H1 (cell line): ENCODE measurements at regions not wholly inside any gene's neighbourhood (a gene's known extent, or its start where the extent isn't known, plus 50 kb on each side); places are given as distances from the start of the nearest gene placed in this dataset.

Source experiments
- ATF2 ChIP-seq: IDR thresholded peaks from 2 replicates; pipeline ENCODE4 v1.6.1; 2012; ENCODE audit warnings: low read length, inconsistent platforms
- CEBPB ChIP-seq: IDR thresholded peaks from 2 replicates; pipeline ENCODE4 v1.6.1; 2012; ENCODE audit warnings: low read depth, low read length
- CHD2 ChIP-seq: IDR thresholded peaks from 2 replicates; pipeline ENCODE4 v1.6.1; 2012; ENCODE audit warnings: low read length, improper control_type of control experiment
- CTCF ChIP-seq, 3 experiments: IDR thresholded peaks; 1 replicate in 2 of 3; 2 replicates in 1 of 3; pipeline versions ENCODE4 v1.5.1 to v1.6.1; 2011; ENCODE audit warnings: low read length in 3 of 3, mild to moderate bottlenecking in 3 of 3, inconsistent platforms in 2 of 3, low read depth in 1 of 3, moderate library complexity in 1 of 3; ENCODE audit not compliant: insufficient read depth in 1 of 3; ENCODE audit errors: control extremely low read depth in 1 of 3
- FOSL1 ChIP-seq: IDR thresholded peaks from 2 replicates; pipeline ENCODE4 v1.6.1; 2011; ENCODE audit warnings: mild to moderate bottlenecking, low read depth, low read length, moderate library complexity; ENCODE audit not compliant: insufficient read depth
- GTF2F1 ChIP-seq: IDR thresholded peaks from 2 replicates; pipeline ENCODE4 v1.6.1; 2012; ENCODE audit warnings: low read depth, low read length, improper control_type of control experiment, borderline replicate concordance
- POLR2A ChIP-seq, 2 experiments: IDR thresholded peaks; 1 replicate in 1 of 2; 2 replicates in 1 of 2; pipeline ENCODE4 v1.6.1; 2011; ENCODE audit warnings: low read depth in 2 of 2, low read length in 2 of 2, mild to moderate bottlenecking in 2 of 2; ENCODE audit errors: control extremely low read depth in 1 of 2
- RXRA ChIP-seq: IDR thresholded peaks from 2 replicates; pipeline ENCODE4 v1.6.1; 2011; ENCODE audit warnings: low read depth, mild to moderate bottlenecking, low read length, moderate library complexity; ENCODE audit not compliant: insufficient read depth
- SIN3A ChIP-seq, 2 experiments: IDR thresholded peaks in 1 of 2; conservative IDR thresholded peaks in 1 of 2; 2 replicates each; pipeline ENCODE4 v1.6.1; 2011 to 2012; ENCODE audit warnings: low read length in 2 of 2, improper control_type of control experiment in 1 of 2, low read depth in 1 of 2, mild to moderate bottlenecking in 1 of 2
- SP2 ChIP-seq: IDR thresholded peaks from 2 replicates; pipeline ENCODE4 v1.6.1; 2012; ENCODE audit warnings: mild to moderate bottlenecking, low read length, inconsistent platforms
- YY1 ChIP-seq: IDR thresholded peaks from 2 replicates; pipeline ENCODE4 v1.6.1; 2011; ENCODE audit warnings: low read depth, mild to moderate bottlenecking, low read length
- ZNF274 ChIP-seq: IDR thresholded peaks from 2 replicates; pipeline ENCODE4 v1.7.0; 2012; ENCODE audit warnings: low read length, borderline replicate concordance; ENCODE audit errors: extremely low read depth

- TF ChIP-seq CTCF (IDR thresholded peaks at IDR 0.05; ENCODE audit: control extremely low read depth in 1 of 3, insufficient read depth in 1 of 3, low read depth in 1 of 3, low read length in 3 of 3) (no peak), GTF2F1 (no peak), SP2 (no peak), POLR2A (IDR thresholded peaks at IDR 0.05; ENCODE audit: control extremely low read depth in 1 of 2, low read depth in 2 of 2, low read length in 2 of 2) (no peak), CEBPB (no peak), CHD2 (no peak), ZNF274 (no peak), ATF2 (no peak), RXRA (no peak), YY1 (no peak), FOSL1 (no peak), SIN3A (conservative IDR thresholded peaks at IDR 0.05 in 1 of 2, IDR thresholded peaks at IDR 0.05 in 1 of 2; ENCODE audit: low read depth in 1 of 2, low read length in 2 of 2) (no peak)
These were observed 1012.1 kb downstream of the CNTNAP5 start for GRCh38 chr2:125037135-125037653.
